Stimulated activated CD8-positive, alpha-beta memory T cell treated with anti-CD3 and anti-CD28 coated beads, Interleukin-12 subunit alpha, Interleukin-12 subunit beta, amount 100 ng/mL, for 24 hours (primary cell): ENCODE measurements at regions not wholly inside any gene's neighbourhood (a gene's known extent, or its start where the extent isn't known, plus 50 kb on each side); places are given as distances from the start of the nearest gene placed in this dataset.

Experiments used
- DNase-seq: peaks from one replicate; pipeline ENCODE4 v3.0.0-alpha.2; 2020; ENCODE audit errors: extremely low read depth

GRCh38 chr4:138756519-138756918, 259.1 kb upstream of the NOCT start:
- DNase-seq: no peak

- no peak for DNase-seq
Measured at GRCh38 chr4:138751309-138751708, 264.3 kb upstream of the NOCT start.

GRCh38 chr4:138749303-138749702, 266.3 kb upstream of the NOCT start:
- no peak for DNase-seq

- DNase-seq: no peak
Measured at GRCh38 chr4:138741766-138742377, 273.7 kb upstream of the NOCT start.

- DNase-seq: no peak
Measured at GRCh38 chr4:138740816-138741745, 274.5 kb upstream of the NOCT start.

- DNase-seq: no peak
Measured at GRCh38 chr4:138736362-138736761, 279.2 kb upstream of the NOCT start.

- no peak for DNase-seq
Measured at GRCh38 chr4:138734746-138735145, 280.8 kb upstream of the NOCT start.

GRCh38 chr4:138728566-138728965, 287.0 kb upstream of the NOCT start:
- DNase-seq: no peak

- no peak for DNase-seq
Measured at GRCh38 chr4:138727731-138728130, 287.9 kb upstream of the NOCT start.

- no peak for DNase-seq
Measured at GRCh38 chr4:138724530-138724929, 291.1 kb upstream of the NOCT start.

GRCh38 chr4:138716559-138717335, 298.8 kb upstream of the NOCT start:
- DNase-seq: no peak

GRCh38 chr4:138710297-138710696, 305.3 kb upstream of the NOCT start:
- no peak for DNase-seq

GRCh38 chr4:138709859-138710258, 305.7 kb upstream of the NOCT start:
- no peak for DNase-seq

- DNase-seq: no peak
Measured at GRCh38 chr4:138707746-138708677, 307.6 kb upstream of the NOCT start.

GRCh38 chr4:138706201-138706600, 309.4 kb upstream of the NOCT start:
- no peak for DNase-seq

- no peak for DNase-seq
Measured at GRCh38 chr4:138702190-138702824, 313.3 kb upstream of the NOCT start.

GRCh38 chr4:138698641-138699040, 316.9 kb upstream of the NOCT start:
- DNase-seq: no peak

GRCh38 chr4:138697851-138698250, 317.7 kb upstream of the NOCT start:
- no peak for DNase-seq

- no peak for DNase-seq
Measured at GRCh38 chr4:138696771-138697170, 318.8 kb upstream of the NOCT start.

- no peak for DNase-seq
Measured at GRCh38 chr4:138696058-138696457, 319.5 kb upstream of the NOCT start.

- DNase-seq: no peak
Measured at GRCh38 chr4:138693526-138693925, 322.1 kb upstream of the NOCT start.
